K562 (cell line): ENCODE measurements at regions not wholly inside any gene's neighbourhood (a gene's known extent, or its start where the extent isn't known, plus 50 kb on each side); places are given as distances from the start of the nearest gene placed in this dataset.

Experiments
- ATAC-seq: fragments of 200-7000 bp; cut with Tn5 transposase; 3 replicates; pipeline ENCODE4 v1.9.1; 2020; ENCODE audit warnings: moderate library complexity
- BruUV-seq: library from RNA; stranded (reverse); fragments of 400-500 nt; replicated peaks from 2 replicates; lab custom pipeline; 2021; lab: Mats Ljungman, UMichigan
- CTCF ChIA-PET: fragments of 300-600 bp; formaldehyde crosslinking; extraction: SDS; loops from one replicate; lab custom pipeline; 2021; ENCODE audit warnings: low intra/inter-chr PET ratio; lab: Yijun Ruan, JAX
- POLR2A ChIA-PET: fragments of 300-600, 350-650 bp; sonication (Branson Sonifier 250); formaldehyde crosslinking; extraction: SDS; loops from one replicate; lab custom pipeline; 2021; ENCODE audit warnings: antibody characterized with exemption, inconsistent platforms; lab: Yijun Ruan, JAX
- DNase-seq, 4 experiments: peaks; one replicate each; pipeline versions ENCODE4 v3.0.0 to v3.0.0-alpha.2; 2011 to 2018; ENCODE audit warnings: low spot score in 3 of 4, mixed read lengths in 3 of 4; ENCODE audit errors: extremely low read depth in 1 of 4
- FAIRE-seq: peaks from 2 replicates; lab custom pipeline; 2011; peaks lifted over from hg19 to GRCh38; lab: Jason Lieb, UNC
- H2AFZ ChIP-seq: 2 replicates; pipeline ENCODE4 v1.6.0; 2011; ENCODE audit warnings: low read depth, low read length, control low read depth, inconsistent platforms
- H3K27ac ChIP-seq: fragments of 200-600 bp; 3 replicates; pipeline ENCODE4 v1.8.0; 2011; ENCODE audit warnings: low read depth, mild to moderate bottlenecking, control low read depth, inconsistent platforms, low read length, moderate library complexity, mixed read lengths; ENCODE audit errors: extremely low read depth
- H3K27me3 ChIP-seq, 2 experiments: fragments of 300-600 bp in 1 of 2; 2 replicates in 1 of 2; 3 replicates in 1 of 2; pipeline versions ENCODE4 v1.6.0 to v1.8.0; 2011; ENCODE audit warnings: inconsistent platforms in 2 of 2, low read length in 2 of 2, mild to moderate bottlenecking in 1 of 2, mixed read lengths in 1 of 2, moderate library complexity in 1 of 2; ENCODE audit not compliant: control insufficient read depth in 2 of 2, insufficient read depth in 2 of 2
- H3K36me3 ChIP-seq: fragments of 300-600 bp; 3 replicates; pipeline ENCODE4 v1.8.0; 2011; ENCODE audit warnings: mild to moderate bottlenecking, low read length, inconsistent platforms; ENCODE audit not compliant: control insufficient read depth, insufficient read depth
- H3K4me1 ChIP-seq, 2 experiments: fragments of 200-600 bp in 1 of 2; replicated peaks in 1 of 2; 2 replicates in 1 of 2; 3 replicates in 1 of 2; pipeline versions ENCODE4 v1.5.1 to v1.8.0; 2011; ENCODE audit warnings: inconsistent platforms in 2 of 2, low read length in 2 of 2, mild to moderate bottlenecking in 1 of 2, mixed read lengths in 1 of 2, moderate library complexity in 1 of 2; ENCODE audit not compliant: control insufficient read depth in 2 of 2, insufficient read depth in 2 of 2
- H3K4me2 ChIP-seq: 2 replicates; pipeline ENCODE4 v1.6.1; 2011; ENCODE audit warnings: low read length, control low read depth, inconsistent platforms, mixed read lengths; ENCODE audit not compliant: insufficient read depth
- H3K4me3 ChIP-seq: fragments of 200-600 bp; sonication (generic), shearing (Covaris generic); 2 replicates; pipeline ENCODE4 v1.5.1; 2016; ENCODE audit warnings: control low read depth, inconsistent platforms
- H3K79me2 ChIP-seq: fragments of 200-600 bp; 3 replicates; pipeline ENCODE4 v1.8.0; 2011; ENCODE audit warnings: low read length, inconsistent platforms; ENCODE audit not compliant: control insufficient read depth, insufficient read depth
- H3K9ac ChIP-seq, 2 experiments: 2 replicates each; pipeline versions ENCODE4 v1.6.0 to v1.6.1; 2011; ENCODE audit warnings: low read depth in 2 of 2, low read length in 2 of 2, control low read depth in 1 of 2, inconsistent platforms in 1 of 2, mild to moderate bottlenecking in 1 of 2, mixed read lengths in 1 of 2; ENCODE audit not compliant: insufficient read depth in 1 of 2
- H3K9me1 ChIP-seq: one replicate; pipeline ENCODE4 v1.6.0; 2011; ENCODE audit warnings: inconsistent platforms, mild to moderate bottlenecking, low read length, moderate library complexity; ENCODE audit not compliant: control insufficient read depth, insufficient read depth
- H3K9me3 ChIP-seq: replicated peaks from 2 replicates; pipeline ENCODE4 v1.5.1; 2011; ENCODE audit warnings: low read depth, low read length, inconsistent platforms; ENCODE audit not compliant: control insufficient read depth, insufficient read depth
- H4K20me1 ChIP-seq: replicated peaks from 2 replicates; pipeline ENCODE4 v1.6.1; 2011; ENCODE audit warnings: low read length, inconsistent platforms, mixed read lengths; ENCODE audit not compliant: control insufficient read depth, insufficient read depth
- BCOR ChIP-seq: fragments of 450-650 bp; IDR thresholded peaks from 2 replicates; pipeline ENCODE4 v1.6.1; 2016
- CREM ChIP-seq: IDR thresholded peaks from 2 replicates; pipeline ENCODE4 v1.6.1; 2014; ENCODE audit warnings: antibody characterized with exemption, low read depth
- ETV5 ChIP-seq: sonication (generic); formaldehyde crosslinking; IDR thresholded peaks from 2 replicates; pipeline ENCODE4 v1.4.0; 2020; ENCODE audit warnings: low read depth, mild to moderate bottlenecking, missing genetic modification reagents
- HDAC1 ChIP-seq, 2 experiments: fragments of 450-650 bp; IDR thresholded peaks; 2 replicates each; pipeline ENCODE4 v1.6.1; 2016 to 2017; ENCODE audit warnings: inconsistent platforms in 1 of 2, mild to moderate bottlenecking in 1 of 2, moderate library complexity in 1 of 2
- MCM3 ChIP-seq: fragments of 450-650 bp; IDR thresholded peaks from 2 replicates; pipeline ENCODE4 v1.6.1; 2016
- PCBP1 ChIP-seq: fragments of 200-400 bp; formaldehyde crosslinking; IDR thresholded peaks from 2 replicates; pipeline ENCODE4 v1.6.1; 2018; ENCODE audit warnings: mild to moderate bottlenecking, low read depth, low read length; ENCODE audit not compliant: poor library complexity, severe bottlenecking
- SUPT5H ChIP-seq: fragments of 450-650 bp; IDR thresholded peaks from 2 replicates; pipeline ENCODE4 v1.6.1; 2016
- WGBS: fragments of 100-300 bp; shearing (Covaris generic); methylation state at CpG from one replicate; pipeline ENCODE4 v1.1.6; 2016; ENCODE audit warnings: low coverage, mixed read lengths; ENCODE audit not compliant: insufficient coverage; ENCODE audit errors: missing lambda C conversion rate; 5-methylcytosine and 5-hydroxymethylcytosine counted together
- in situ Hi-C: fragments of 300-500 bp; cut with MboI; formaldehyde crosslinking; loops from 4 replicates; pipeline ENCODE4 v1.15.0; 2018; ENCODE audit warnings: inconsistent platforms, mixed read lengths
- intact Hi-C: fragments of 100-400 bp; cut with micrococcal nuclease; formaldehyde crosslinking; loops from 2 replicates; pipeline ENCODE4 v1.14.2; 2022
- TF ChIP-seq, protein P1 (sequence below), 2 experiments: fragments of 450-650 bp; conservative IDR thresholded peaks; 2 replicates each; pipeline ENCODE4 v1.6.1; 2017; ENCODE audit warnings: mild to moderate bottlenecking in 2 of 2, moderate library complexity in 2 of 2

DNA sequence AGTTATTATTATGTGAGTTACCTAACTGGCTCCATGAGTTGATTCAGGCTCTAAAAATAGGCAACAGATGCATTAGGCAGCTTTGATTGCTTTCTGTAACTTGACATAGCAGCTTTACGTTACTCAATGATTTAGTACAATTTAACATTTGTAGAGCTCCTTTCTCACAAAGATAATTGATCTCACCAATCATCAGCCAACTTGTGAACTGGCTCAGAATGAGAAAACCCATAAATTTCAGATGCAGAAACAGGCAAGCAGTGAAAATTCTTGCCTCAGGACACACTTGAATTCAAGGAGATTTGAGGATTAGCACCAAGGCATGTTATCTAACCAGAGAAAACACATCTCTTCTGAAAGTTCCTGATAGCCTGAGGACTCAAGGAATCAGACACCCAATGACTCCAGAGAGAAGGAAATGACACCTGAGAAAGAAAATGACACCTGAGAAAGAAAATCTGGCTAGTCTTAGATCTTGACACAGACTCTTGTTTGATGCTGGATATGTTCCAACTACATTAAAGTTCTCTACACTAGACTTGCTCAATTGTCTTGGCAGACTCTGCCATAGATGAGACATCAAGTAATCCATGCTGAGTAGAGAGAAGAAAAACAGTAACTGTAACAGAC lies 315.1 kb upstream of the CBLB start (continued):
- TF ChIP-seq ETV5 (CRISPR knock-in tag) = no peak
- no peak for TF ChIP-seq CREM
- TF ChIP-seq PCBP1 = no peak

DNA sequence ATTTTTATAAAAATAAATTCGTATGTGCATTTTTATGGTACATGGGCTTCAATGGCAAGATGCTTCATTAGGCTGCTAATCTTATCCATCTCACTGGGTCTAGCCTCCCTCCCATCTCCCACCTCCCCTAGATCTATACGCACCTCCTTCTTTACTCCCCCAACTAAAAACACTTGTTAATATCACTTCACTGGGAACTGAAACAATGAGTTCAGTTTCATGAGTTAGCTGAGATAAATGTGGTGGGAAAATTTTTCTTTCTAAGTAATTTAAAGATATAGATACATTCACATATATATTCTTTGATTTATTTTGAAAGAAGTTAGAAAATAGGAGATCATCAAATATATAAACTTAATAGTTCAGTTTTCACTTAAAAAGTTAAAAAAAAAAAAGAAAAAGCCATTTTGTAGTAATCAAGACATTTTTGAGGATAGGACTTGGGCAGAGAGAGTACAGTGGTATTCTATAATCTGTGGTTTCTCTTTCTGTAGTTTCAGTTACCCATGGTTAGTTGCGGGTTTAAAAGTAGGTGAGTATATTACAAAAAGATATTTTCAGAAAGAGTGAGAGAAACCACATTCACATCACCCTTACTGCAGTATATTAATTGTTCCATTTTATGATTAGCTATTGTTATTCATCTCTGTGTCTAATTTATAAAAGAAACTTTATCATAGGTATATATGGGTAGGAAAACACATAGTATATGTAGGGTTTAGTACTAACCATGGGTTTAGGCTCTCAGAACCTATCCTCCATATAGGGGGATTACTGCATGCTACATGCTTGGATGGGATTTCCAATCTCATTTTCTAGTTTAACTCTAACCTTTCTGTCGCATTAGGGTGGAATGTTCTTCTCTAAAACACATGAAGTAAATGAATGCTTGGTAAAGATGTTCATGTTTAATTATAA lies 316.0 kb upstream of the CBLB start:
- no peak for FAIRE-seq
- in situ Hi-C loops = no loop called here

More for the DNA sequence above, 316.0 kb upstream of the CBLB start:
- Histone ChIP-seq H3K79me2 (no peaks in the 10 kb centered on the region), H3K9me1 (no peaks in the 10 kb centered on the region), H3K27ac (no peak overlapping the region), H3K27me3 (no peaks in the 10 kb centered on the region), H2AFZ (no peak overlapping the region), H3K36me3 (no peaks in the 10 kb centered on the region), H3K4me1 (no peaks in the 10 kb centered on the region), H4K20me1 (no peaks in the 10 kb centered on the region), H3K9ac (no peak overlapping the region), H3K9me3 (no peaks in the 10 kb centered on the region), H3K4me2 (no peak overlapping the region), H3K4me3 (no peak overlapping the region)
- intact Hi-C loops = no loop called here
- ChIA-PET POLR2A (no interaction called here), CTCF (no interaction called here)
- DNase-seq = no peak
- TF ChIP-seq MCM3 = no peak
- TF ChIP-seq, protein P1, sequence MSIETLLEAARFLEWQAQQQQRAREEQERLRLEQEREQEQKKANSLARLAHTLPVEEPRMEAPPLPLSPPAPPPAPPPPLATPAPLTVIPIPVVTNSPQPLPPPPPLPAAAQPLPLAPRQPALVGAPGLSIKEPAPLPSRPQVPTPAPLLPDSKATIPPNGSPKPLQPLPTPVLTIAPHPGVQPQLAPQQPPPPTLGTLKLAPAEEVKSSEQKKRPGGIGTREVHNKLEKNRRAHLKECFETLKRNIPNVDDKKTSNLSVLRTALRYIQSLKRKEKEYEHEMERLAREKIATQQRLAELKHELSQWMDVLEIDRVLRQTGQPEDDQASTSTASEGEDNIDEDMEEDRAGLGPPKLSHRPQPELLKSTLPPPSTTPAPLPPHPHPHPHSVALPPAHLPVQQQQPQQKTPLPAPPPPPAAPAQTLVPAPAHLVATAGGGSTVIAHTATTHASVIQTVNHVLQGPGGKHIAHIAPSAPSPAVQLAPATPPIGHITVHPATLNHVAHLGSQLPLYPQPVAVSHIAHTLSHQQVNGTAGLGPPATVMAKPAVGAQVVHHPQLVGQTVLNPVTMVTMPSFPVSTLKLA (conservative IDR thresholded peaks at IDR 0.05) = no peak
- TF ChIP-seq HDAC1 (IDR thresholded peaks at IDR 0.05) = no peak
- no peak for TF ChIP-seq SUPT5H
- no peak for TF ChIP-seq BCOR
- BruUV-seq = no TSS peak
- ATAC-seq = no peak
- WGBS = 47% methylated on average over 4 of the region's 4 CpGs
